ENCODE measurements at regions not wholly inside any gene's neighbourhood (a gene's known extent, or its start where the extent isn't known, plus 50 kb on each side); places are given as distances from the start of the nearest gene placed in this dataset.

- no peak for TF ChIP-seq YBX1 (IDR thresholded peaks at IDR 0.05)
Measured at GRCh38 chr17:11170881-11171280, 70.1 kb upstream of the SHISA6 start (continued).

GRCh38 chr17:11151818-11152425, 89.1 kb upstream of the SHISA6 start:
- DNase-seq (ENCODE audit: low read depth, low spot score) (no peak), FAIRE-seq (no peak), ATAC-seq (no peak)
- Histone ChIP-seq H3K4me2 (ENCODE audit: control insufficient read depth, insufficient read depth) (no peak overlapping the region), H3K4me3 (no peak overlapping the region), H3K4me1 (ENCODE audit: control insufficient read depth, insufficient read depth, low read length) (no peaks in the 10 kb centered on the region), H3K79me2 (ENCODE audit: control insufficient read depth, insufficient read depth, low read length) (no peaks in the 10 kb centered on the region), H2AFZ (ENCODE audit: control insufficient read depth, low read depth, low read length) (no peak overlapping the region), H3K27me3 (replicated peaks in 1 of 2; ENCODE audit: control insufficient read depth in 2 of 2, insufficient read depth in 2 of 2, low read length in 1 of 2) (no peaks in the 10 kb centered on the region), H3K9me3 (replicated peaks; ENCODE audit: control insufficient read depth, insufficient read depth, low read length) (no peaks in the 10 kb centered on the region; the same call in 2 of the 3 replicates), H3K27ac (ENCODE audit: control insufficient read depth, insufficient read depth) (no peak overlapping the region), H3K9ac (ENCODE audit: control insufficient read depth, insufficient read depth, low read length) (no peak overlapping the region), H3K36me3 (ENCODE audit: control insufficient read depth in 2 of 2, insufficient read depth in 2 of 2, low read length in 1 of 2) (no peaks in the 10 kb centered on the region), H4K20me1 (ENCODE audit: control insufficient read depth, insufficient read depth) (no peaks in the 10 kb centered on the region)
- ChIA-PET POLR2A (no interaction called here), CTCF (no interaction called here), SMC1A (ENCODE audit: uncharacterized antibody, unreplicated experiment) (no interaction called here), RAD21 (ENCODE audit: unreplicated experiment) (no interaction called here)
- in situ Hi-C loops (cut with MboI), result loop anchor here (25.0 kb wide), 1 partner anchor 140 kb away; no protein-coding TSS in a partner anchor
- intact Hi-C loops (cut with micrococcal nuclease; ENCODE audit: unreplicated experiment), result no loop called here
- no TSS peak for BruUV-seq (replicated peaks)
- 15% methylated on average over 8 of the region's 8 CpGs for WGBS (ENCODE audit: insufficient coverage, insufficient replicate concordance, low lambda C conversion rate, missing lambda C conversion rate)
- no peak for TF ChIP-seq NFYA (IDR thresholded peaks at IDR 0.05; ENCODE audit: borderline replicate concordance, low read depth, low read length)
- no peak for TF ChIP-seq HCFC1 (IDR thresholded peaks at IDR 0.05; ENCODE audit: low read length)
- TF ChIP-seq ZNF592 (IDR thresholded peaks at IDR 0.05), result no peak
